K562 (cell line): ENCODE measurements at regions not wholly inside any gene's neighbourhood (a gene's known extent, or its start where the extent isn't known, plus 50 kb on each side); places are given as distances from the start of the nearest gene placed in this dataset.

Source experiments
- ATAC-seq: fragments of 200-7000 bp; cut with Tn5 transposase; 3 replicates; pipeline ENCODE4 v1.9.1; 2020; ENCODE audit warnings: moderate library complexity
- BruUV-seq: library from RNA; stranded (reverse); fragments of 400-500 nt; replicated peaks from 2 replicates; lab custom pipeline; 2021; lab: Mats Ljungman, UMichigan
- CTCF ChIA-PET: fragments of 300-600 bp; formaldehyde crosslinking; extraction: SDS; loops from one replicate; lab custom pipeline; 2021; ENCODE audit warnings: low intra/inter-chr PET ratio; lab: Yijun Ruan, JAX
- POLR2A ChIA-PET: fragments of 300-600, 350-650 bp; sonication (Branson Sonifier 250); formaldehyde crosslinking; extraction: SDS; loops from one replicate; lab custom pipeline; 2021; ENCODE audit warnings: antibody characterized with exemption, inconsistent platforms; lab: Yijun Ruan, JAX
- DNase-seq, 4 experiments: peaks; one replicate each; pipeline versions ENCODE4 v3.0.0 to v3.0.0-alpha.2; 2011 to 2018; ENCODE audit warnings: low spot score in 3 of 4, mixed read lengths in 3 of 4; ENCODE audit errors: extremely low read depth in 1 of 4
- FAIRE-seq: peaks from 2 replicates; lab custom pipeline; 2011; peaks lifted over from hg19 to GRCh38; lab: Jason Lieb, UNC
- H2AFZ ChIP-seq: 2 replicates; pipeline ENCODE4 v1.6.0; 2011; ENCODE audit warnings: low read depth, low read length, control low read depth, inconsistent platforms
- H3K27ac ChIP-seq: fragments of 200-600 bp; 3 replicates; pipeline ENCODE4 v1.8.0; 2011; ENCODE audit warnings: low read depth, mild to moderate bottlenecking, control low read depth, inconsistent platforms, low read length, moderate library complexity, mixed read lengths; ENCODE audit errors: extremely low read depth
- H3K27me3 ChIP-seq, 2 experiments: fragments of 300-600 bp in 1 of 2; 2 replicates in 1 of 2; 3 replicates in 1 of 2; pipeline versions ENCODE4 v1.6.0 to v1.8.0; 2011; ENCODE audit warnings: inconsistent platforms in 2 of 2, low read length in 2 of 2, mild to moderate bottlenecking in 1 of 2, mixed read lengths in 1 of 2, moderate library complexity in 1 of 2; ENCODE audit not compliant: control insufficient read depth in 2 of 2, insufficient read depth in 2 of 2
- H3K36me3 ChIP-seq: fragments of 300-600 bp; 3 replicates; pipeline ENCODE4 v1.8.0; 2011; ENCODE audit warnings: mild to moderate bottlenecking, low read length, inconsistent platforms; ENCODE audit not compliant: control insufficient read depth, insufficient read depth
- H3K4me1 ChIP-seq, 2 experiments: fragments of 200-600 bp in 1 of 2; replicated peaks in 1 of 2; 2 replicates in 1 of 2; 3 replicates in 1 of 2; pipeline versions ENCODE4 v1.5.1 to v1.8.0; 2011; ENCODE audit warnings: inconsistent platforms in 2 of 2, low read length in 2 of 2, mild to moderate bottlenecking in 1 of 2, mixed read lengths in 1 of 2, moderate library complexity in 1 of 2; ENCODE audit not compliant: control insufficient read depth in 2 of 2, insufficient read depth in 2 of 2
- H3K4me2 ChIP-seq: 2 replicates; pipeline ENCODE4 v1.6.1; 2011; ENCODE audit warnings: low read length, control low read depth, inconsistent platforms, mixed read lengths; ENCODE audit not compliant: insufficient read depth
- H3K4me3 ChIP-seq: fragments of 200-600 bp; sonication (generic), shearing (Covaris generic); 2 replicates; pipeline ENCODE4 v1.5.1; 2016; ENCODE audit warnings: control low read depth, inconsistent platforms
- H3K79me2 ChIP-seq: fragments of 200-600 bp; 3 replicates; pipeline ENCODE4 v1.8.0; 2011; ENCODE audit warnings: low read length, inconsistent platforms; ENCODE audit not compliant: control insufficient read depth, insufficient read depth
- H3K9ac ChIP-seq, 2 experiments: 2 replicates each; pipeline versions ENCODE4 v1.6.0 to v1.6.1; 2011; ENCODE audit warnings: low read depth in 2 of 2, low read length in 2 of 2, control low read depth in 1 of 2, inconsistent platforms in 1 of 2, mild to moderate bottlenecking in 1 of 2, mixed read lengths in 1 of 2; ENCODE audit not compliant: insufficient read depth in 1 of 2
- H3K9me1 ChIP-seq: one replicate; pipeline ENCODE4 v1.6.0; 2011; ENCODE audit warnings: inconsistent platforms, mild to moderate bottlenecking, low read length, moderate library complexity; ENCODE audit not compliant: control insufficient read depth, insufficient read depth
- H3K9me3 ChIP-seq: replicated peaks from 2 replicates; pipeline ENCODE4 v1.5.1; 2011; ENCODE audit warnings: low read depth, low read length, inconsistent platforms; ENCODE audit not compliant: control insufficient read depth, insufficient read depth
- H4K20me1 ChIP-seq: replicated peaks from 2 replicates; pipeline ENCODE4 v1.6.1; 2011; ENCODE audit warnings: low read length, inconsistent platforms, mixed read lengths; ENCODE audit not compliant: control insufficient read depth, insufficient read depth
- BCL6 ChIP-seq: fragments of 250-450 bp; sonication (Bioruptor Pico); IDR thresholded peaks from 2 replicates; pipeline ENCODE4 v1.4.0; 2020
- CEBPG ChIP-seq, 3 experiments: fragments of 200-800 bp in 1 of 3; sonication (Bioruptor generic) in 1 of 3; sonication (generic) in 1 of 3; formaldehyde crosslinking in 1 of 3; IDR thresholded peaks in 2 of 3; conservative IDR thresholded peaks in 1 of 3; 2 replicates each; pipeline versions ENCODE4 v1.6.1 to v1.8.0; 2016 to 2022; ENCODE audit warnings: missing compliant biosample characterization in 2 of 3, missing genetic modification characterization in 2 of 3, mild to moderate bottlenecking in 1 of 3, missing genetic modification reagents in 1 of 3
- CREB1 ChIP-seq, 2 experiments: sonication (generic) in 1 of 2; formaldehyde crosslinking in 1 of 2; IDR thresholded peaks; 2 replicates each; pipeline versions ENCODE4 v1.6.1 to v1.8.0; 2012 to 2022; ENCODE audit warnings: inconsistent platforms in 1 of 2, mild to moderate bottlenecking in 1 of 2, missing genetic modification reagents in 1 of 2, moderate library complexity in 1 of 2
- ELF1 ChIP-seq: fragments of 200-800 bp; sonication (Bioruptor generic); IDR thresholded peaks from 2 replicates; pipeline ENCODE4 v1.6.1; 2016; ENCODE audit warnings: missing genetic modification characterization, missing compliant biosample characterization
- HNRNPH1 ChIP-seq: fragments of 200-400 bp; formaldehyde crosslinking; optimal IDR thresholded peaks from 2 replicates; pipeline ENCODE3; 2017; ENCODE audit warnings: low read depth, mild to moderate bottlenecking, low read length, moderate library complexity
- IFI16 ChIP-seq: fragments of 250-450 bp; sonication (Bioruptor Pico); IDR thresholded peaks from 2 replicates; pipeline ENCODE4 v2.1.2; 2022; ENCODE audit warnings: mild to moderate bottlenecking, inconsistent platforms
- MYC ChIP-seq, 2 experiments: fragments of 250-450 bp in 1 of 2; sonication (Bioruptor Pico) in 1 of 2; IDR thresholded peaks; 2 replicates each; pipeline versions ENCODE4 v1.5.1 to v1.6.1; 2012 to 2021; ENCODE audit warnings: low read depth in 2 of 2, borderline replicate concordance in 1 of 2, improper control_type of control experiment in 1 of 2, low read length in 1 of 2, mild to moderate bottlenecking in 1 of 2, moderate library complexity in 1 of 2
- PRMT5 ChIP-seq: sonication (generic); formaldehyde crosslinking; IDR thresholded peaks from 2 replicates; pipeline ENCODE4 v1.5.0; 2020; ENCODE audit warnings: missing genetic modification reagents
- RHOXF2B ChIP-seq: fragments of 250-450 bp; sonication (Bioruptor Pico); conservative IDR thresholded peaks from 2 replicates; pipeline ENCODE4 v1.5.1; 2021
- TSC22D4 ChIP-seq: fragments of 450-650 bp; IDR thresholded peaks from 2 replicates; pipeline ENCODE4 v1.6.1; 2016; ENCODE audit warnings: missing genetic modification characterization, missing biosample characterization, control low read depth
- ZNF134 ChIP-seq: fragments of 250-450 bp; sonication (Bioruptor Pico); conservative IDR thresholded peaks from 2 replicates; pipeline ENCODE4 v1.4.0; 2020
- ZNF239 ChIP-seq: fragments of 250-450 bp; sonication (Bioruptor Pico); IDR thresholded peaks from 2 replicates; pipeline ENCODE4 v1.4.0; 2020; ENCODE audit warnings: mild to moderate bottlenecking
- ZNF79 ChIP-seq: fragments of 250-450 bp; sonication (Bioruptor Pico); IDR thresholded peaks from 2 replicates; pipeline ENCODE4 v1.4.0; 2020; ENCODE audit warnings: low read depth, mild to moderate bottlenecking, moderate library complexity
- WGBS: fragments of 100-300 bp; shearing (Covaris generic); methylation state at CpG from one replicate; pipeline ENCODE4 v1.1.6; 2016; ENCODE audit warnings: low coverage, mixed read lengths; ENCODE audit not compliant: insufficient coverage; ENCODE audit errors: missing lambda C conversion rate; 5-methylcytosine and 5-hydroxymethylcytosine counted together
- in situ Hi-C: fragments of 300-500 bp; cut with MboI; formaldehyde crosslinking; loops from 4 replicates; pipeline ENCODE4 v1.15.0; 2018; ENCODE audit warnings: inconsistent platforms, mixed read lengths
- intact Hi-C: fragments of 100-400 bp; cut with micrococcal nuclease; formaldehyde crosslinking; loops from 2 replicates; pipeline ENCODE4 v1.14.2; 2022
- TF ChIP-seq, protein P1 (sequence below): fragments of 450-650 bp; IDR thresholded peaks from 2 replicates; pipeline ENCODE4 v1.6.1; 2014; ENCODE audit warnings: low read depth, mild to moderate bottlenecking, moderate library complexity, borderline replicate concordance
- TF ChIP-seq, protein P2 (sequence below): fragments of 250-450 bp; sonication (Bioruptor Pico); IDR thresholded peaks from 2 replicates; pipeline ENCODE4 v1.5.0; 2020; ENCODE audit warnings: mild to moderate bottlenecking, borderline replicate concordance
- TF ChIP-seq, protein P3 (sequence below): fragments of 150-350 bp; conservative IDR thresholded peaks from 2 replicates; pipeline ENCODE4 v1.6.1; 2014; ENCODE audit warnings: low read length

DNA sequence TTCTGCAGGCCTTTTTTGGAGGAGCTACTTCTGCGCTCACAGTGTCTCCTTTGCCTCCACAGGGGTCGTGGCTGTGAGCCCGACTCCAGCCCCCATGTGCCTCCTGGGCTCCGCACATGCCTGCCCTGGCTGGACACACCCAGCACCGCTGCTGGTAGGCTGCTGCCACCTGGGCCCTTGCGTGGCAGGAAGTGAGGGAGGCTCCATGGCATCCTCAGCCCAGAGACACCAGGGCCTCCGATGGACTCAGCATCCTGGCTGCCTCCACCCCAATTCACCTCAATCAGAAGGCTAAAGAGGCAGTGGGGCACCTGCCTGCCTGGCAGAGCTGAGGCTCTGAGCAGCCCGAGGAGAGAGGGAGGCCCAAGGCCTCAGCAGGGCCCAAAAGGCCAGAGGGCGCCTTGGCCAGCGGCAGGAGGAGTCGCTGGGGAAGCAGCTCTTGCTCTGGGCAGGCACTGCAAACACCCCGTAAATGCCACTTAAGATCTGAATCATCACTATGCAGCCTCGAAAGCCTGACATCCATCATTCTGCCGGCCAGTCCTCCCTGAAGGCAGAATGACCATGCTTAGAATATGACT lies 68.3 kb upstream of the OTOS start:
- BruUV-seq, result no TSS peak
- WGBS, result 2% methylated on average over 11 of the region's 14 CpGs
- H2AFZ ChIP-seq, result no peak overlapping the region
- DNase-seq, result no peak
- no peak overlapping the region for H3K9ac ChIP-seq
- ChIA-PET POLR2A (interaction anchor here (0.6 to 0.7 kb wide), 2 partner anchors 13 to 265 kb away, joined by 3 read pairs; no protein-coding TSS in a partner anchor), CTCF (no interaction called here)
- no peaks in the 10 kb centered on the region for H3K4me1 ChIP-seq
- H3K79me2 ChIP-seq, result no peaks in the 10 kb centered on the region
- in situ Hi-C loops, result no loop called here
- intact Hi-C loops, result no loop called here
- H3K36me3 ChIP-seq, result no peaks in the 10 kb centered on the region
- H3K27me3 ChIP-seq, result peaks cover 0 to 53% of the 10 kb centered on the region in 2 experiments; a peak in 2 of 5 replicates
- no peak overlapping the region for H3K27ac ChIP-seq
- no peak overlapping the region for H3K4me2 ChIP-seq
- no peak overlapping the region for H3K4me3 ChIP-seq
- no peaks in the 10 kb centered on the region for H4K20me1 ChIP-seq
- H3K9me1 ChIP-seq, result no peaks in the 10 kb centered on the region
- no peak for FAIRE-seq
- H3K9me3 ChIP-seq, result no peaks in the 10 kb centered on the region
- no peak for ATAC-seq
- TF ChIP-seq ELF1, result no peak
- TF ChIP-seq ZNF79, result no peak
- no peak for TF ChIP-seq MYC (IDR thresholded peaks at IDR 0.05; ENCODE audit: low read depth, low read length)
- TF ChIP-seq MYC (CRISPR knock-in tag; IDR thresholded peaks at IDR 0.05; ENCODE audit: borderline replicate concordance, low read depth), result no peak
- TF ChIP-seq, protein P1, sequence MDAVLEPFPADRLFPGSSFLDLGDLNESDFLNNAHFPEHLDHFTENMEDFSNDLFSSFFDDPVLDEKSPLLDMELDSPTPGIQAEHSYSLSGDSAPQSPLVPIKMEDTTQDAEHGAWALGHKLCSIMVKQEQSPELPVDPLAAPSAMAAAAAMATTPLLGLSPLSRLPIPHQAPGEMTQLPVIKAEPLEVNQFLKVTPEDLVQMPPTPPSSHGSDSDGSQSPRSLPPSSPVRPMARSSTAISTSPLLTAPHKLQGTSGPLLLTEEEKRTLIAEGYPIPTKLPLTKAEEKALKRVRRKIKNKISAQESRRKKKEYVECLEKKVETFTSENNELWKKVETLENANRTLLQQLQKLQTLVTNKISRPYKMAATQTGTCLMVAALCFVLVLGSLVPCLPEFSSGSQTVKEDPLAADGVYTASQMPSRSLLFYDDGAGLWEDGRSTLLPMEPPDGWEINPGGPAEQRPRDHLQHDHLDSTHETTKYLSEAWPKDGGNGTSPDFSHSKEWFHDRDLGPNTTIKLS, result no peak
- TF ChIP-seq ZNF239 (CRISPR knock-in tag), result no peak
- TF ChIP-seq TSC22D4 (tag), result no peak
- TF ChIP-seq RHOXF2B, result no peak
- no peak for TF ChIP-seq BCL6 (CRISPR knock-in tag)
- TF ChIP-seq PRMT5, result no peak
- TF ChIP-seq, protein P2, sequence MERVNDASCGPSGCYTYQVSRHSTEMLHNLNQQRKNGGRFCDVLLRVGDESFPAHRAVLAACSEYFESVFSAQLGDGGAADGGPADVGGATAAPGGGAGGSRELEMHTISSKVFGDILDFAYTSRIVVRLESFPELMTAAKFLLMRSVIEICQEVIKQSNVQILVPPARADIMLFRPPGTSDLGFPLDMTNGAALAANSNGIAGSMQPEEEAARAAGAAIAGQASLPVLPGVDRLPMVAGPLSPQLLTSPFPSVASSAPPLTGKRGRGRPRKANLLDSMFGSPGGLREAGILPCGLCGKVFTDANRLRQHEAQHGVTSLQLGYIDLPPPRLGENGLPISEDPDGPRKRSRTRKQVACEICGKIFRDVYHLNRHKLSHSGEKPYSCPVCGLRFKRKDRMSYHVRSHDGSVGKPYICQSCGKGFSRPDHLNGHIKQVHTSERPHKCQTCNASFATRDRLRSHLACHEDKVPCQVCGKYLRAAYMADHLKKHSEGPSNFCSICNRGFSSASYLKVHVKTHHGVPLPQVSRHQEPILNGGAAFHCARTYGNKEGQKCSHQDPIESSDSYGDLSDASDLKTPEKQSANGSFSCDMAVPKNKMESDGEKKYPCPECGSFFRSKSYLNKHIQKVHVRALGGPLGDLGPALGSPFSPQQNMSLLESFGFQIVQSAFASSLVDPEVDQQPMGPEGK (CRISPR knock-in tag), result no peak
- TF ChIP-seq IFI16 (CRISPR knock-in tag), result no peak
- TF ChIP-seq ZNF134 (CRISPR knock-in tag), result no peak
- no peak for TF ChIP-seq CREB1 (IDR thresholded peaks at IDR 0.05)
- no peak for TF ChIP-seq CREB1 (CRISPR knock-in tag; IDR thresholded peaks at IDR 0.05)
- TF ChIP-seq, protein P3, sequence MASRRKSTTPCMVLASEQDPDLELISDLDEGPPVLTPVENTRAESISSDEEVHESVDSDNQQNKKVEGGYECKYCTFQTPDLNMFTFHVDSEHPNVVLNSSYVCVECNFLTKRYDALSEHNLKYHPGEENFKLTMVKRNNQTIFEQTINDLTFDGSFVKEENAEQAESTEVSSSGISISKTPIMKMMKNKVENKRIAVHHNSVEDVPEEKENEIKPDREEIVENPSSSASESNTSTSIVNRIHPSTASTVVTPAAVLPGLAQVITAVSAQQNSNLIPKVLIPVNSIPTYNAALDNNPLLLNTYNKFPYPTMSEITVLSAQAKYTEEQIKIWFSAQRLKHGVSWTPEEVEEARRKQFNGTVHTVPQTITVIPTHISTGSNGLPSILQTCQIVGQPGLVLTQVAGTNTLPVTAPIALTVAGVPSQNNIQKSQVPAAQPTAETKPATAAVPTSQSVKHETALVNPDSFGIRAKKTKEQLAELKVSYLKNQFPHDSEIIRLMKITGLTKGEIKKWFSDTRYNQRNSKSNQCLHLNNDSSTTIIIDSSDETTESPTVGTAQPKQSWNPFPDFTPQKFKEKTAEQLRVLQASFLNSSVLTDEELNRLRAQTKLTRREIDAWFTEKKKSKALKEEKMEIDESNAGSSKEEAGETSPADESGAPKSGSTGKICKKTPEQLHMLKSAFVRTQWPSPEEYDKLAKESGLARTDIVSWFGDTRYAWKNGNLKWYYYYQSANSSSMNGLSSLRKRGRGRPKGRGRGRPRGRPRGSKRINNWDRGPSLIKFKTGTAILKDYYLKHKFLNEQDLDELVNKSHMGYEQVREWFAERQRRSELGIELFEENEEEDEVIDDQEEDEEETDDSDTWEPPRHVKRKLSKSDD, result no peak
- no peak for TF ChIP-seq CEBPG (CRISPR knock-in tag; IDR thresholded peaks at IDR 0.05)
- TF ChIP-seq CEBPG (tag; conservative IDR thresholded peaks at IDR 0.05 in 1 of 2, IDR thresholded peaks at IDR 0.05 in 1 of 2), result no peak
- no peak for TF ChIP-seq HNRNPH1
